Keratinocyte (primary cell): ENCODE measurements at regions not wholly inside any gene's neighbourhood (a gene's known extent, or its start where the extent isn't known, plus 50 kb on each side); places are given as distances from the start of the nearest gene placed in this dataset.

ENCODE experiments used
- DNase-seq: peaks from one replicate; pipeline ENCODE4 v3.0.0-alpha.2; 2011; ENCODE audit warnings: low read depth, missing footprints, low spot score
- FAIRE-seq: peaks from 2 replicates; lab custom pipeline; 2011; peaks lifted over from hg19 to GRCh38; lab: Jason Lieb, UNC
- H2AFZ ChIP-seq: 2 replicates; pipeline ENCODE4 v1.6.0; 2012; ENCODE audit warnings: low read length, control low read depth, inconsistent platforms; ENCODE audit not compliant: control insufficient read depth
- H3K27ac ChIP-seq: 2 replicates; pipeline ENCODE4 v1.5.1; 2011; ENCODE audit warnings: low read length; ENCODE audit not compliant: control insufficient read depth, insufficient read depth
- H3K27me3 ChIP-seq: 3 replicates; pipeline ENCODE4 v1.6.0; 2011; ENCODE audit warnings: low read length; ENCODE audit not compliant: control insufficient read depth, insufficient read depth; ENCODE audit errors: extremely low read depth
- H3K36me3 ChIP-seq, 2 experiments: 2 replicates in 1 of 2; 3 replicates in 1 of 2; pipeline ENCODE4 v1.5.1; 2011; ENCODE audit warnings: low read length in 2 of 2, mild to moderate bottlenecking in 1 of 2; ENCODE audit not compliant: control insufficient read depth in 2 of 2, insufficient read depth in 2 of 2; ENCODE audit errors: extremely low read depth in 1 of 2
- H3K4me1 ChIP-seq: 3 replicates; pipeline ENCODE4 v1.5.1; 2011; ENCODE audit warnings: low read length; ENCODE audit not compliant: control insufficient read depth, insufficient read depth; ENCODE audit errors: extremely low read depth
- H3K4me2 ChIP-seq: 3 replicates; pipeline ENCODE4 v1.6.0; 2011; ENCODE audit warnings: low read depth, low read length; ENCODE audit not compliant: control insufficient read depth, insufficient read depth; ENCODE audit errors: extremely low read depth
- H3K4me3 ChIP-seq, 3 experiments: fragments of 200-600 bp in 1 of 3; sonication (generic) in 1 of 3; 2 replicates in 2 of 3; 3 replicates in 1 of 3; pipeline ENCODE4 v1.5.1; 2011 to 2016; ENCODE audit warnings: low read length in 3 of 3, mild to moderate bottlenecking in 3 of 3, control low read depth in 2 of 3, inconsistent platforms in 1 of 3, low read depth in 1 of 3, mixed read lengths in 1 of 3, mixed run types in 1 of 3, moderate library complexity in 1 of 3; ENCODE audit not compliant: control insufficient read depth in 2 of 3, insufficient read depth in 2 of 3; ENCODE audit errors: extremely low read depth in 1 of 3
- H3K79me2 ChIP-seq: 2 replicates; pipeline ENCODE4 v1.6.0; 2012; ENCODE audit warnings: low read length; ENCODE audit not compliant: control insufficient read depth, insufficient read depth
- H3K9ac ChIP-seq: 3 replicates; pipeline ENCODE4 v1.6.0; 2011; ENCODE audit warnings: low read length; ENCODE audit not compliant: control insufficient read depth, insufficient read depth; ENCODE audit errors: extremely low read depth
- H3K9me1 ChIP-seq: 3 replicates; pipeline ENCODE4 v1.6.0; 2011; ENCODE audit warnings: low read length; ENCODE audit not compliant: control insufficient read depth, insufficient read depth; ENCODE audit errors: extremely low read depth
- H3K9me3 ChIP-seq: 2 replicates; pipeline ENCODE4 v1.5.1; 2012; ENCODE audit warnings: low read depth, low read length; ENCODE audit not compliant: control insufficient read depth
- H4K20me1 ChIP-seq: 3 replicates; pipeline ENCODE4 v1.6.0; 2011; ENCODE audit warnings: low read length; ENCODE audit not compliant: control insufficient read depth, insufficient read depth; ENCODE audit errors: extremely low read depth
- CTCF ChIP-seq, 3 experiments: IDR thresholded peaks in 1 of 3; conservative IDR thresholded peaks in 1 of 3; optimal IDR thresholded peaks in 1 of 3; 2 replicates in 2 of 3; 3 replicates in 1 of 3; pipeline versions ENCODE3 to v1.5.1; 2011; ENCODE audit warnings: low read length in 3 of 3, mild to moderate bottlenecking in 3 of 3, moderate library complexity in 2 of 3, control low read depth in 1 of 3, inconsistent platforms in 1 of 3; ENCODE audit not compliant: insufficient read depth in 2 of 3; ENCODE audit errors: extremely low read depth in 1 of 3
- EZH2 ChIP-seq: IDR thresholded peaks from one replicate; pipeline ENCODE4 v1.6.1; 2012; ENCODE audit warnings: inconsistent platforms, mild to moderate bottlenecking, low read length, moderate library complexity
- dilution Hi-C: fragments of 300-500 bp; cut with MboI; formaldehyde crosslinking; loops from one replicate; pipeline ENCODE4 v1.7.0; 2020; ENCODE audit warnings: low sequenced_read_pairs; ENCODE audit not compliant: extremely low pct_ligation_motif_present

DNA sequence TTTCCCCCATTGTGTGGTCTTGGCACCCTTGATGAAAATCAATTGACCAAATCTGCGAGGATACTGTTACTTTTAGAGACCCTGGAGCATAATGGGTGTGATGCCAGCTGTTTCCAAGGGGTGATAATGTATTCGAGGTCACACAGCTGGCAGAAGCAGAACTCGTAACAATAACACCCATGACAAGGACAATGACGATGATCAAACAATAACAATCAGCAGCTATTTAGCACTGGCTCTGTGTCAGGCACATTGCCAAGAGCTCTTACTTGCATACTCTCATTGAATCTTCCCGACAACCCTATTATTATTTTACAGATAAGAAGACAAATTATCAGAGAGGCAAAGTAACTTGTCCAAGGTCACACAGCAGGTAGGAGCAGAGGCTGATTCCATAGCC lies 223.7 kb upstream of the MSX2 start:
- no peaks in the 10 kb centered on the region for H3K9me1 ChIP-seq
- no peaks in the 10 kb centered on the region for H3K36me3 ChIP-seq
- H3K27me3 ChIP-seq, result no peaks in the 10 kb centered on the region
- H3K9me3 ChIP-seq, result peaks cover 3% of the 10 kb centered on the region
- dilution Hi-C loops, result no loop called here
- H3K4me1 ChIP-seq, result peaks cover 12% of the 10 kb centered on the region
- no peaks in the 10 kb centered on the region for H3K79me2 ChIP-seq
- no peak overlapping the region for H2AFZ ChIP-seq
- FAIRE-seq, result no peak
- no peak overlapping the region for H3K4me3 ChIP-seq
- no peak overlapping the region for H3K27ac ChIP-seq
- no peaks in the 10 kb centered on the region for H4K20me1 ChIP-seq
- no peak for DNase-seq
- TF ChIP-seq CTCF (optimal IDR thresholded peaks at IDR 0.05 in 1 of 3, IDR thresholded peaks at IDR 0.05 in 1 of 3, conservative IDR thresholded peaks at IDR 0.05 in 1 of 3; ENCODE audit: extremely low read depth in 1 of 3, insufficient read depth in 2 of 3, low read length in 3 of 3) (no peak), EZH2 (no peak)
- H3K9ac ChIP-seq, result no peak overlapping the region
- no peak overlapping the region for H3K4me2 ChIP-seq

- H3K27ac ChIP-seq, result no peak overlapping the region
- dilution Hi-C loops, result no loop called here
- no peak overlapping the region for H2AFZ ChIP-seq
- H3K27me3 ChIP-seq, result no peaks in the 10 kb centered on the region
- FAIRE-seq (peak; percentile 80), DNase-seq (no peak)
- no peak overlapping the region for H3K4me2 ChIP-seq
- H3K79me2 ChIP-seq, result no peaks in the 10 kb centered on the region
- H3K9ac ChIP-seq, result no peak overlapping the region
- peaks cover 3% of the 10 kb centered on the region for H3K9me3 ChIP-seq
- H3K36me3 ChIP-seq, result no peaks in the 10 kb centered on the region
- no peak overlapping the region for H3K4me3 ChIP-seq
- peaks cover 12% of the 10 kb centered on the region for H3K4me1 ChIP-seq
- no peaks in the 10 kb centered on the region for H3K9me1 ChIP-seq
- H4K20me1 ChIP-seq, result no peaks in the 10 kb centered on the region
- TF ChIP-seq EZH2 (no peak), CTCF (optimal IDR thresholded peaks at IDR 0.05 in 1 of 3, IDR thresholded peaks at IDR 0.05 in 1 of 3, conservative IDR thresholded peaks at IDR 0.05 in 1 of 3; ENCODE audit: extremely low read depth in 1 of 3, insufficient read depth in 2 of 3, low read length in 3 of 3) (no peak)
Observed at GRCh38 chr5:174501461-174502069, 222.8 kb upstream of the MSX2 start.
